ENCODE measurements at regions not wholly inside any gene's neighbourhood (a gene's known extent, or its start where the extent isn't known, plus 50 kb on each side); places are given as distances from the start of the nearest gene placed in this dataset.

- TF ChIP-seq YY1 (IDR thresholded peaks at IDR 0.05; ENCODE audit: insufficient read depth, insufficient read length) (no peak), ZNF274 (IDR thresholded peaks at IDR 0.05; ENCODE audit: low read depth, low read length) (no peak)
Measured at GRCh38 chr5:66247176-66247960, 103.3 kb downstream of the SREK1 start.
